HCT116 (cell line): ENCODE measurements at regions not wholly inside any gene's neighbourhood (a gene's known extent, or its start where the extent isn't known, plus 50 kb on each side); places are given as distances from the start of the nearest gene placed in this dataset.

Source experiments
- ATAC-seq: fragments of 200-7000 bp; cut with Tn5 transposase; 2 replicates; pipeline ENCODE4 v1.9.1; 2020; ENCODE audit warnings: mild to moderate bottlenecking, moderate library complexity
- BruUV-seq: library from RNA; stranded (reverse); fragments of 400-500 nt; replicated peaks from 2 replicates; lab custom pipeline; 2021; lab: Mats Ljungman, UMichigan
- CTCF ChIA-PET: fragments of 300-600 bp; sonication (Branson Sonifier 250); formaldehyde crosslinking; loops from one replicate; lab custom pipeline; 2021; ENCODE audit warnings: antibody characterized with exemption; lab: Charles Lee
- POLR2A ChIA-PET: fragments of 300-600, 350-600 bp; sonication (Branson Sonifier 250); formaldehyde crosslinking; loops from one replicate; lab custom pipeline; 2021; ENCODE audit warnings: antibody characterized with exemption; lab: Charles Lee
- RAD21 ChIA-PET, 2 experiments: fragments of 300-600 bp; sonication (Branson Sonifier 250); formaldehyde crosslinking; loops; one replicate each; lab custom pipeline; 2023; ENCODE audit warnings: low total read pairs in 2 of 2; ENCODE audit not compliant: uncharacterized antibody in 2 of 2, unreplicated experiment in 2 of 2, low non-redundant PET in 1 of 2; lab: Charles Lee
- DNase-seq: peaks from one replicate; pipeline ENCODE4 v3.0.0-alpha.2; 2010; ENCODE audit warnings: low read depth, low spot score
- H2AFZ ChIP-seq: fragments of 200-600 bp; shearing (Covaris generic), sonication (generic); 2 replicates; pipeline ENCODE4 v1.6.1; 2017; ENCODE audit warnings: low read depth, mixed run types, mixed read lengths, antibody characterized with exemption, low read length; ENCODE audit not compliant: poor library complexity, severe bottlenecking
- H3K27ac ChIP-seq: 2 replicates; pipeline ENCODE4 v1.5.1; 2012; ENCODE audit warnings: low read depth, low read length
- H3K27me3 ChIP-seq: fragments of 200-600 bp; sonication (generic); 2 replicates; pipeline ENCODE4 v1.6.1; 2016; ENCODE audit warnings: mixed run types, low read length, mixed read lengths; ENCODE audit not compliant: insufficient read depth
- H3K36me3 ChIP-seq, 2 experiments: fragments of 200-500 bp in 1 of 2; fragments of 200-600 bp in 1 of 2; sonication (Bioruptor generic) in 1 of 2; sonication (generic) in 1 of 2; 2 replicates each; pipeline versions ENCODE4 v1.5.1 to v1.6.1; 2014 to 2016; ENCODE audit warnings: low read length in 2 of 2, inconsistent platforms in 1 of 2, mixed read lengths in 1 of 2, mixed run types in 1 of 2; ENCODE audit not compliant: insufficient read depth in 2 of 2, control insufficient read depth in 1 of 2
- H3K4me1 ChIP-seq, 2 experiments: fragments of 200-600 bp in 1 of 2; sonication (generic) in 1 of 2; 2 replicates each; pipeline versions ENCODE4 v1.5.1 to v1.6.1; 2012 to 2017; ENCODE audit warnings: low read length in 2 of 2, inconsistent platforms in 1 of 2, mild to moderate bottlenecking in 1 of 2, mixed read lengths in 1 of 2, mixed run types in 1 of 2, moderate library complexity in 1 of 2; ENCODE audit not compliant: insufficient read depth in 2 of 2, control insufficient read depth in 1 of 2
- H3K4me2 ChIP-seq: fragments of 200-600 bp; sonication (generic); 2 replicates; pipeline ENCODE4 v1.6.1; 2017; ENCODE audit warnings: mixed run types, low read length, mixed read lengths
- H3K4me3 ChIP-seq, 2 experiments: fragments of 200-600 bp in 1 of 2; sonication (generic) in 1 of 2; replicated peaks in 1 of 2; 2 replicates each; pipeline ENCODE4 v1.5.1; 2011 to 2016; ENCODE audit warnings: low read length in 2 of 2, control low read depth in 1 of 2, low read depth in 1 of 2, mild to moderate bottlenecking in 1 of 2, mixed read lengths in 1 of 2, mixed run types in 1 of 2
- H3K79me2 ChIP-seq: fragments of 200-600 bp; sonication (generic); 2 replicates; pipeline ENCODE4 v1.6.1; 2017; ENCODE audit warnings: mild to moderate bottlenecking, mixed run types, low read length, moderate library complexity, mixed read lengths; ENCODE audit not compliant: insufficient read depth
- H3K9ac ChIP-seq: fragments of 200-600 bp; sonication (generic); 2 replicates; pipeline ENCODE4 v1.6.1; 2016; ENCODE audit warnings: low read length, mixed read lengths
- H3K9me2 ChIP-seq: fragments of 200-600 bp; sonication (generic), shearing (Covaris generic); 2 replicates; pipeline ENCODE4 v1.6.1; 2017; ENCODE audit warnings: mixed run types, mild to moderate bottlenecking, moderate library complexity; ENCODE audit not compliant: insufficient read depth
- H3K9me3 ChIP-seq, 2 experiments: fragments of 200-500 bp in 1 of 2; fragments of 200-600 bp in 1 of 2; sonication (Bioruptor generic) in 1 of 2; sonication (generic) in 1 of 2; 2 replicates each; pipeline ENCODE4 v1.6.1; 2014 to 2017; ENCODE audit warnings: low read length in 2 of 2, mixed read lengths in 2 of 2, inconsistent platforms in 1 of 2, low read depth in 1 of 2, mild to moderate bottlenecking in 1 of 2, mixed run types in 1 of 2, moderate library complexity in 1 of 2; ENCODE audit not compliant: control insufficient read depth in 1 of 2, insufficient read depth in 1 of 2
- H4K20me1 ChIP-seq: fragments of 200-600 bp; sonication (generic), shearing (Covaris generic); 2 replicates; pipeline ENCODE4 v1.6.1; 2017; ENCODE audit warnings: mixed run types, mild to moderate bottlenecking, moderate library complexity; ENCODE audit not compliant: insufficient read depth
- CEBPB ChIP-seq: IDR thresholded peaks from 2 replicates; pipeline ENCODE4 v1.6.1; 2012; ENCODE audit warnings: low read depth
- FOSL1 ChIP-seq: IDR thresholded peaks from 2 replicates; pipeline ENCODE4 v1.6.1; 2012; ENCODE audit warnings: low read depth
- JUND ChIP-seq: IDR thresholded peaks from 2 replicates; pipeline ENCODE4 v1.6.1; 2012
- RAD21 ChIP-seq: IDR thresholded peaks from 2 replicates; pipeline ENCODE4 v1.6.1; 2012; ENCODE audit warnings: low read depth, mild to moderate bottlenecking
- TCF7L2 ChIP-seq: IDR thresholded peaks from 2 replicates; pipeline ENCODE4 v1.7.0; 2011; ENCODE audit warnings: borderline replicate concordance, inconsistent platforms; ENCODE audit not compliant: insufficient read depth, insufficient read length; ENCODE audit errors: extremely low read depth
- ZFX ChIP-seq: fragments of 450-650 bp; IDR thresholded peaks from 2 replicates; pipeline ENCODE4 v1.6.1; 2017
- intact Hi-C: fragments of 100-400 bp; cut with micrococcal nuclease; formaldehyde crosslinking; loops from 2 replicates; pipeline ENCODE4 v1.10.0; 2022
- TF ChIP-seq, protein P1 (sequence below): IDR thresholded peaks from 2 replicates; pipeline ENCODE4 v1.6.1; 2011; ENCODE audit warnings: mild to moderate bottlenecking, low read length, moderate library complexity; ENCODE audit not compliant: insufficient replicate concordance; ENCODE audit errors: extremely low read depth
- TF ChIP-seq, protein P2 (sequence below), 3 experiments: fragments of 200-600 bp in 1 of 3; sonication (generic) in 1 of 3; IDR thresholded peaks in 2 of 3; conservative IDR thresholded peaks in 1 of 3; 2 replicates each; pipeline ENCODE4 v1.5.1; 2012 to 2017; ENCODE audit warnings: low read depth in 2 of 3, low read length in 2 of 3, antibody characterized with exemption in 1 of 3, borderline replicate concordance in 1 of 3, control low read depth in 1 of 3, mild to moderate bottlenecking in 1 of 3, mixed read lengths in 1 of 3, mixed run types in 1 of 3, moderate library complexity in 1 of 3; ENCODE audit not compliant: insufficient read depth in 1 of 3

DNA sequence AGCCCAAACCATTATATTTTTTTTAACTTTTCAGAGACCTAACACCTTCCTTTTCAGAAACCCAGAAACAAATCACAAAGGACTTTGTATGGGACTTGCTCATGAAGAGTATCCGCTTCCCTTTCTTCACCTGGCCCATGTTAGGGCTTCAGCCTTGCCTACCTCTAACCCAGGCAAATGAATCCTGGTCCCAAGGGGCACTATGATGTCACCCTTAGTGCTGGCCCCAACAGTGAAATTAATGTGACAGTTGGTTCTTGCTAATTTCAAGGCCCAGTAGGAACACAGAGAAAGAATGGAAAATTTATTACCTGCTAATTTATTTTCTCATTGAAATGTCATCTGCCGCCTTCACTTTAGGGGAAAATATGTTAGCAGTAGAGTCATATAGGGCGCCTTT is 179.8 kb upstream of the NRXN3 start (continued):
- TF ChIP-seq, protein P1, sequence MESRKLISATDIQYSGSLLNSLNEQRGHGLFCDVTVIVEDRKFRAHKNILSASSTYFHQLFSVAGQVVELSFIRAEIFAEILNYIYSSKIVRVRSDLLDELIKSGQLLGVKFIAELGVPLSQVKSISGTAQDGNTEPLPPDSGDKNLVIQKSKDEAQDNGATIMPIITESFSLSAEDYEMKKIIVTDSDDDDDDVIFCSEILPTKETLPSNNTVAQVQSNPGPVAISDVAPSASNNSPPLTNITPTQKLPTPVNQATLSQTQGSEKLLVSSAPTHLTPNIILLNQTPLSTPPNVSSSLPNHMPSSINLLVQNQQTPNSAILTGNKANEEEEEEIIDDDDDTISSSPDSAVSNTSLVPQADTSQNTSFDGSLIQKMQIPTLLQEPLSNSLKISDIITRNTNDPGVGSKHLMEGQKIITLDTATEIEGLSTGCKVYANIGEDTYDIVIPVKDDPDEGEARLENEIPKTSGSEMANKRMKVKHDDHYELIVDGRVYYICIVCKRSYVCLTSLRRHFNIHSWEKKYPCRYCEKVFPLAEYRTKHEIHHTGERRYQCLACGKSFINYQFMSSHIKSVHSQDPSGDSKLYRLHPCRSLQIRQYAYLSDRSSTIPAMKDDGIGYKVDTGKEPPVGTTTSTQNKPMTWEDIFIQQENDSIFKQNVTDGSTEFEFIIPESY: no peak
- TF ChIP-seq FOSL1 (no peak), CEBPB (no peak), ZFX (no peak), TCF7L2 (no peak)
- TF ChIP-seq, protein P2, sequence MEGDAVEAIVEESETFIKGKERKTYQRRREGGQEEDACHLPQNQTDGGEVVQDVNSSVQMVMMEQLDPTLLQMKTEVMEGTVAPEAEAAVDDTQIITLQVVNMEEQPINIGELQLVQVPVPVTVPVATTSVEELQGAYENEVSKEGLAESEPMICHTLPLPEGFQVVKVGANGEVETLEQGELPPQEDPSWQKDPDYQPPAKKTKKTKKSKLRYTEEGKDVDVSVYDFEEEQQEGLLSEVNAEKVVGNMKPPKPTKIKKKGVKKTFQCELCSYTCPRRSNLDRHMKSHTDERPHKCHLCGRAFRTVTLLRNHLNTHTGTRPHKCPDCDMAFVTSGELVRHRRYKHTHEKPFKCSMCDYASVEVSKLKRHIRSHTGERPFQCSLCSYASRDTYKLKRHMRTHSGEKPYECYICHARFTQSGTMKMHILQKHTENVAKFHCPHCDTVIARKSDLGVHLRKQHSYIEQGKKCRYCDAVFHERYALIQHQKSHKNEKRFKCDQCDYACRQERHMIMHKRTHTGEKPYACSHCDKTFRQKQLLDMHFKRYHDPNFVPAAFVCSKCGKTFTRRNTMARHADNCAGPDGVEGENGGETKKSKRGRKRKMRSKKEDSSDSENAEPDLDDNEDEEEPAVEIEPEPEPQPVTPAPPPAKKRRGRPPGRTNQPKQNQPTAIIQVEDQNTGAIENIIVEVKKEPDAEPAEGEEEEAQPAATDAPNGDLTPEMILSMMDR (IDR thresholded peaks at IDR 0.05 in 2 of 3, conservative IDR thresholded peaks at IDR 0.05 in 1 of 3; ENCODE audit: borderline replicate concordance in 1 of 3, insufficient read depth in 1 of 3, low read depth in 2 of 3, low read length in 2 of 3): no peak

DNA sequence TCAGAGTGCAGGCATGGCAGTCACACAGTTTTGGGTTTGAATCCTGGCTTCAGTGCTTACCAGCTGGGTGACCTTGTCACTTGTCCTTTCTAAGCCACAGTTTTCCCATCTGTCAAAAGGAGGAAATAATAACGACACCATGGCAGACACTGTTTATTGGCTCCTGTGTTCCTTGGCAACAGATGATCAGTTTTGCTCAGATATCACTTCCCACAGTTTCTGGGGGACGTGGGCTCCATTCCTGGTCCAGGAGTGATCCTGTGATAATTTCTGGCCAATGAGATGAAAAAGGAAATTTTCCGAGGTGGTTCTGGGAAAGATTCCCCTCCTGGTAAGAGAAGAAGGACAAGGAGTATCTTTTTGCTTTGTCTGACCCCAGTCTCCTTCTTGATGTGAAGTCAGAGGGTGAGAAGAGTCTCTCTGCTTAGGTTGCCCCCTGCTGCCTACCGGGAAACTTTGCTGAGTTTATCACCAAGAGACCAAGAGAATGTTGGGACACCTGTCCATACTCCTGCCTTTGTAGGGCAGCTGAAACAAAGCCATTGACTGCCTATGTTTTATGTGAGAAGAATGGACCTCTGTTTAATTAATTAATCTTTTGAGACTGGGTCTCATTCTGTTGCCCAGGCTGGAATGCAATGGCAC is 178.9 kb upstream of the NRXN3 start:
- Histone ChIP-seq H3K9ac (no peak overlapping the region), H3K79me2 (no peaks in the 10 kb centered on the region), H3K9me2 (no peaks in the 10 kb centered on the region), H3K27me3 (no peaks in the 10 kb centered on the region)
- no TSS peak for BruUV-seq
- CTCF ChIA-PET: interaction anchor here (1.3 kb wide), 1 partner anchor 130 kb away, joined by 3 read pairs; no protein-coding TSS in a partner anchor
- RAD21 ChIA-PET: no interaction called here
- no peak for TF ChIP-seq JUND
- no peak for TF ChIP-seq FOSL1
- TF ChIP-seq RAD21: peak; percentile 37
- TF ChIP-seq ZFX: no peak
- TF ChIP-seq, protein P2 (IDR thresholded peaks at IDR 0.05 in 2 of 3, conservative IDR thresholded peaks at IDR 0.05 in 1 of 3; ENCODE audit: borderline replicate concordance in 1 of 3, insufficient read depth in 1 of 3, low read depth in 2 of 3, low read length in 2 of 3): peak; percentile 13 to 24 (median 22); a peak in 2 of 6 replicates
- TF ChIP-seq, all 23 proteins: peak for 2
- POLR2A ChIA-PET: no interaction called here
- Histone ChIP-seq H3K9me3 (no peaks in the 10 kb centered on the region), H4K20me1 (no peaks in the 10 kb centered on the region), H3K27ac (no peak overlapping the region), H3K4me1 (no peaks in the 10 kb centered on the region), H2AFZ (no peak overlapping the region), H3K36me3 (no peaks in the 10 kb centered on the region), H3K4me2 (no peak overlapping the region), H3K4me3 (no peak overlapping the region)
- DNase-seq (no peak), ATAC-seq (peak; percentile 65; the same call in 1 of the 2 replicates)
- intact Hi-C loops: loop anchor here (2.0 kb wide), 1 partner anchor 128 kb away; no protein-coding TSS in a partner anchor
